ENCODE measurements at regions not wholly inside any gene's neighbourhood (a gene's known extent, or its start where the extent isn't known, plus 50 kb on each side); places are given as distances from the start of the nearest gene placed in this dataset.

- no peaks in the 10 kb centered on the region for H3F3A ChIP-seq (ENCODE audit: control insufficient read depth, insufficient read depth)
- H3K4me1 ChIP-seq (ENCODE audit: control insufficient read depth, low read length) = no peaks in the 10 kb centered on the region
- H3K79me2 ChIP-seq (ENCODE audit: control insufficient read depth, low read length) = no peaks in the 10 kb centered on the region
- H3K9me3 ChIP-seq (ENCODE audit: control insufficient read depth, insufficient read depth, low read length) = no peaks in the 10 kb centered on the region
- no peak for TF ChIP-seq CTCF (IDR thresholded peaks at IDR 0.05; ENCODE audit: low read depth, low read length, poor library complexity, severe bottlenecking)
- TF ChIP-seq EZH2phosphoT487 (IDR thresholded peaks at IDR 0.05; ENCODE audit: borderline replicate concordance, low read length) = no peak
- H3K9me2 ChIP-seq (replicated peaks; ENCODE audit: control insufficient read depth, low read length) = no peaks in the 10 kb centered on the region
- H3K27ac ChIP-seq (ENCODE audit: low read depth, low read length) = no peak overlapping the region
- H3K36me3 ChIP-seq (ENCODE audit: control insufficient read depth, low read length) = no peaks in the 10 kb centered on the region
- no peak overlapping the region for H3K4me3 ChIP-seq (ENCODE audit: low read length)
- H4K20me1 ChIP-seq (ENCODE audit: control insufficient read depth, insufficient read depth, low read depth, low read length) = no peaks in the 10 kb centered on the region
- no peak overlapping the region for H3K4me2 ChIP-seq (ENCODE audit: low read length)
- no peaks in the 10 kb centered on the region for H3K27me3 ChIP-seq (ENCODE audit: control insufficient read depth, low read length)
Measured at GRCh38 chr15:47570881-47571640, 146.2 kb upstream of the SEMA6D start.

GRCh38 chr15:47573673-47574072 is 143.6 kb upstream of the SEMA6D start:
- no peaks in the 10 kb centered on the region for H3K9me3 ChIP-seq (ENCODE audit: control insufficient read depth, insufficient read depth, low read length)
- H3K27ac ChIP-seq (ENCODE audit: low read depth, low read length) = no peak overlapping the region
- no peaks in the 10 kb centered on the region for H3K9me2 ChIP-seq (replicated peaks; ENCODE audit: control insufficient read depth, low read length)
- no peak overlapping the region for H3K4me3 ChIP-seq (ENCODE audit: low read length)
- no peaks in the 10 kb centered on the region for H3K4me1 ChIP-seq (ENCODE audit: control insufficient read depth, low read length)
- TF ChIP-seq CTCF (IDR thresholded peaks at IDR 0.05; ENCODE audit: low read depth, low read length, poor library complexity, severe bottlenecking) (no peak), EZH2phosphoT487 (IDR thresholded peaks at IDR 0.05; ENCODE audit: borderline replicate concordance, low read length) (no peak)
- no peaks in the 10 kb centered on the region for H3K27me3 ChIP-seq (ENCODE audit: control insufficient read depth, low read length)
- H4K20me1 ChIP-seq (ENCODE audit: control insufficient read depth, insufficient read depth, low read depth, low read length) = no peaks in the 10 kb centered on the region
- no peaks in the 10 kb centered on the region for H3F3A ChIP-seq (ENCODE audit: control insufficient read depth, insufficient read depth)
- no peaks in the 10 kb centered on the region for H3K79me2 ChIP-seq (ENCODE audit: control insufficient read depth, low read length)
- no peak overlapping the region for H3K4me2 ChIP-seq (ENCODE audit: low read length)
- H3K36me3 ChIP-seq (ENCODE audit: control insufficient read depth, low read length) = no peaks in the 10 kb centered on the region

GRCh38 chr15:47577000-47577399 is 140.3 kb upstream of the SEMA6D start:
- Histone ChIP-seq H3K9me2 (replicated peaks; ENCODE audit: control insufficient read depth, low read length) (no peaks in the 10 kb centered on the region), H3K79me2 (ENCODE audit: control insufficient read depth, low read length) (no peaks in the 10 kb centered on the region), H3F3A (ENCODE audit: control insufficient read depth, insufficient read depth) (no peaks in the 10 kb centered on the region), H3K4me2 (ENCODE audit: low read length) (no peak overlapping the region), H3K27ac (ENCODE audit: low read depth, low read length) (no peak overlapping the region), H3K4me1 (ENCODE audit: control insufficient read depth, low read length) (no peaks in the 10 kb centered on the region), H3K9me3 (ENCODE audit: control insufficient read depth, insufficient read depth, low read length) (no peaks in the 10 kb centered on the region), H3K4me3 (ENCODE audit: low read length) (no peak overlapping the region), H3K27me3 (ENCODE audit: control insufficient read depth, low read length) (no peaks in the 10 kb centered on the region), H3K36me3 (ENCODE audit: control insufficient read depth, low read length) (no peaks in the 10 kb centered on the region), H4K20me1 (ENCODE audit: control insufficient read depth, insufficient read depth, low read depth, low read length) (no peaks in the 10 kb centered on the region)
- TF ChIP-seq CTCF (IDR thresholded peaks at IDR 0.05; ENCODE audit: low read depth, low read length, poor library complexity, severe bottlenecking) (no peak), EZH2phosphoT487 (IDR thresholded peaks at IDR 0.05; ENCODE audit: borderline replicate concordance, low read length) (no peak)
